HCT116 (cell line): ENCODE measurements at regions not wholly inside any gene's neighbourhood (a gene's known extent, or its start where the extent isn't known, plus 50 kb on each side); places are given as distances from the start of the nearest gene placed in this dataset.

Source experiments
- ATAC-seq: fragments of 200-7000 bp; cut with Tn5 transposase; 2 replicates; pipeline ENCODE4 v1.9.1; 2020; ENCODE audit warnings: mild to moderate bottlenecking, moderate library complexity
- BruUV-seq: library from RNA; stranded (reverse); fragments of 400-500 nt; replicated peaks from 2 replicates; lab custom pipeline; 2021; lab: Mats Ljungman, UMichigan
- CTCF ChIA-PET: fragments of 300-600 bp; sonication (Branson Sonifier 250); formaldehyde crosslinking; loops from one replicate; lab custom pipeline; 2021; ENCODE audit warnings: antibody characterized with exemption; lab: Charles Lee
- POLR2A ChIA-PET: fragments of 300-600, 350-600 bp; sonication (Branson Sonifier 250); formaldehyde crosslinking; loops from one replicate; lab custom pipeline; 2021; ENCODE audit warnings: antibody characterized with exemption; lab: Charles Lee
- RAD21 ChIA-PET, 2 experiments: fragments of 300-600 bp; sonication (Branson Sonifier 250); formaldehyde crosslinking; loops; one replicate each; lab custom pipeline; 2023; ENCODE audit warnings: low total read pairs in 2 of 2; ENCODE audit not compliant: uncharacterized antibody in 2 of 2, unreplicated experiment in 2 of 2, low non-redundant PET in 1 of 2; lab: Charles Lee
- DNase-seq: peaks from one replicate; pipeline ENCODE4 v3.0.0-alpha.2; 2010; ENCODE audit warnings: low read depth, low spot score
- H2AFZ ChIP-seq: fragments of 200-600 bp; shearing (Covaris generic), sonication (generic); 2 replicates; pipeline ENCODE4 v1.6.1; 2017; ENCODE audit warnings: low read depth, mixed run types, mixed read lengths, antibody characterized with exemption, low read length; ENCODE audit not compliant: poor library complexity, severe bottlenecking
- H3K27ac ChIP-seq: 2 replicates; pipeline ENCODE4 v1.5.1; 2012; ENCODE audit warnings: low read depth, low read length
- H3K27me3 ChIP-seq: fragments of 200-600 bp; sonication (generic); 2 replicates; pipeline ENCODE4 v1.6.1; 2016; ENCODE audit warnings: mixed run types, low read length, mixed read lengths; ENCODE audit not compliant: insufficient read depth
- H3K36me3 ChIP-seq, 2 experiments: fragments of 200-500 bp in 1 of 2; fragments of 200-600 bp in 1 of 2; sonication (Bioruptor generic) in 1 of 2; sonication (generic) in 1 of 2; 2 replicates each; pipeline versions ENCODE4 v1.5.1 to v1.6.1; 2014 to 2016; ENCODE audit warnings: low read length in 2 of 2, inconsistent platforms in 1 of 2, mixed read lengths in 1 of 2, mixed run types in 1 of 2; ENCODE audit not compliant: insufficient read depth in 2 of 2, control insufficient read depth in 1 of 2
- H3K4me1 ChIP-seq, 2 experiments: fragments of 200-600 bp in 1 of 2; sonication (generic) in 1 of 2; 2 replicates each; pipeline versions ENCODE4 v1.5.1 to v1.6.1; 2012 to 2017; ENCODE audit warnings: low read length in 2 of 2, inconsistent platforms in 1 of 2, mild to moderate bottlenecking in 1 of 2, mixed read lengths in 1 of 2, mixed run types in 1 of 2, moderate library complexity in 1 of 2; ENCODE audit not compliant: insufficient read depth in 2 of 2, control insufficient read depth in 1 of 2
- H3K4me2 ChIP-seq: fragments of 200-600 bp; sonication (generic); 2 replicates; pipeline ENCODE4 v1.6.1; 2017; ENCODE audit warnings: mixed run types, low read length, mixed read lengths
- H3K4me3 ChIP-seq, 2 experiments: fragments of 200-600 bp in 1 of 2; sonication (generic) in 1 of 2; replicated peaks in 1 of 2; 2 replicates each; pipeline ENCODE4 v1.5.1; 2011 to 2016; ENCODE audit warnings: low read length in 2 of 2, control low read depth in 1 of 2, low read depth in 1 of 2, mild to moderate bottlenecking in 1 of 2, mixed read lengths in 1 of 2, mixed run types in 1 of 2
- H3K79me2 ChIP-seq: fragments of 200-600 bp; sonication (generic); 2 replicates; pipeline ENCODE4 v1.6.1; 2017; ENCODE audit warnings: mild to moderate bottlenecking, mixed run types, low read length, moderate library complexity, mixed read lengths; ENCODE audit not compliant: insufficient read depth
- H3K9ac ChIP-seq: fragments of 200-600 bp; sonication (generic); 2 replicates; pipeline ENCODE4 v1.6.1; 2016; ENCODE audit warnings: low read length, mixed read lengths
- H3K9me2 ChIP-seq: fragments of 200-600 bp; sonication (generic), shearing (Covaris generic); 2 replicates; pipeline ENCODE4 v1.6.1; 2017; ENCODE audit warnings: mixed run types, mild to moderate bottlenecking, moderate library complexity; ENCODE audit not compliant: insufficient read depth
- H3K9me3 ChIP-seq, 2 experiments: fragments of 200-500 bp in 1 of 2; fragments of 200-600 bp in 1 of 2; sonication (Bioruptor generic) in 1 of 2; sonication (generic) in 1 of 2; 2 replicates each; pipeline ENCODE4 v1.6.1; 2014 to 2017; ENCODE audit warnings: low read length in 2 of 2, mixed read lengths in 2 of 2, inconsistent platforms in 1 of 2, low read depth in 1 of 2, mild to moderate bottlenecking in 1 of 2, mixed run types in 1 of 2, moderate library complexity in 1 of 2; ENCODE audit not compliant: control insufficient read depth in 1 of 2, insufficient read depth in 1 of 2
- H4K20me1 ChIP-seq: fragments of 200-600 bp; sonication (generic), shearing (Covaris generic); 2 replicates; pipeline ENCODE4 v1.6.1; 2017; ENCODE audit warnings: mixed run types, mild to moderate bottlenecking, moderate library complexity; ENCODE audit not compliant: insufficient read depth
- CBX3 ChIP-seq: IDR thresholded peaks from 2 replicates; pipeline ENCODE4 v1.6.1; 2012; ENCODE audit warnings: low read depth
- ELF1 ChIP-seq: IDR thresholded peaks from 2 replicates; pipeline ENCODE4 v1.6.1; 2012; ENCODE audit warnings: low read depth, borderline replicate concordance
- FOSL1 ChIP-seq: IDR thresholded peaks from 2 replicates; pipeline ENCODE4 v1.6.1; 2012; ENCODE audit warnings: low read depth
- ZFX ChIP-seq: fragments of 450-650 bp; IDR thresholded peaks from 2 replicates; pipeline ENCODE4 v1.6.1; 2017
- intact Hi-C: fragments of 100-400 bp; cut with micrococcal nuclease; formaldehyde crosslinking; loops from 2 replicates; pipeline ENCODE4 v1.10.0; 2022
- TF ChIP-seq, protein P1 (sequence below): IDR thresholded peaks from 2 replicates; pipeline ENCODE4 v1.6.1; 2012

- Histone ChIP-seq H3K4me2 (no peak overlapping the region), H3K9ac (no peak overlapping the region), H3K4me3 (no peak overlapping the region), H3K27ac (no peak overlapping the region), H3K79me2 (no peaks in the 10 kb centered on the region), H3K9me3 (no peaks in the 10 kb centered on the region), H4K20me1 (no peaks in the 10 kb centered on the region), H3K36me3 (no peaks in the 10 kb centered on the region), H3K9me2 (no peaks in the 10 kb centered on the region), H3K27me3 (no peaks in the 10 kb centered on the region), H2AFZ (no peak overlapping the region), H3K4me1 (no peaks in the 10 kb centered on the region)
- TF ChIP-seq ELF1 (no peak), CBX3 (no peak), FOSL1 (no peak)
- TF ChIP-seq, protein P1, sequence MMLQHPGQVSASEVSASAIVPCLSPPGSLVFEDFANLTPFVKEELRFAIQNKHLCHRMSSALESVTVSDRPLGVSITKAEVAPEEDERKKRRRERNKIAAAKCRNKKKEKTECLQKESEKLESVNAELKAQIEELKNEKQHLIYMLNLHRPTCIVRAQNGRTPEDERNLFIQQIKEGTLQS = no peak
- BruUV-seq = no TSS peak
- ChIA-PET CTCF (interaction anchor here (1.8 kb wide), 1 partner anchor 90 kb away, joined by 4 read pairs; no protein-coding TSS in a partner anchor), POLR2A (no interaction called here), RAD21 (no interaction called here)
- ATAC-seq (no peak), DNase-seq (no peak)
- intact Hi-C loops = loop anchor here (10.0 kb wide), 1 partner anchor 202 kb away; no protein-coding TSS in a partner anchor
Observed at GRCh38 chr6:104322841-104323240, 536.9 kb downstream of the HACE1 start.

GRCh38 chr6:104321301-104321700 lies 538.4 kb downstream of the HACE1 start:
- Histone ChIP-seq H3K4me3 (no peak overlapping the region), H3K27ac (no peak overlapping the region), H2AFZ (no peak overlapping the region), H3K4me1 (no peaks in the 10 kb centered on the region), H3K9me2 (no peaks in the 10 kb centered on the region), H3K4me2 (no peak overlapping the region), H3K27me3 (no peaks in the 10 kb centered on the region), H3K9ac (no peak overlapping the region), H4K20me1 (no peaks in the 10 kb centered on the region), H3K9me3 (no peaks in the 10 kb centered on the region), H3K36me3 (no peaks in the 10 kb centered on the region), H3K79me2 (no peaks in the 10 kb centered on the region)
- RAD21 ChIA-PET = no interaction called here
- CTCF ChIA-PET = no interaction called here
- DNase-seq (no peak), ATAC-seq (no peak)
- no peak for TF ChIP-seq ZFX
- POLR2A ChIA-PET = no interaction called here
- intact Hi-C loops = loop anchor here (10.0 kb wide), 1 partner anchor 204 kb away; no protein-coding TSS in a partner anchor
- BruUV-seq = no TSS peak
